ENCODE measurements at regions not wholly inside any gene's neighbourhood (a gene's known extent, or its start where the extent isn't known, plus 50 kb on each side); places are given as distances from the start of the nearest gene placed in this dataset.

DNA sequence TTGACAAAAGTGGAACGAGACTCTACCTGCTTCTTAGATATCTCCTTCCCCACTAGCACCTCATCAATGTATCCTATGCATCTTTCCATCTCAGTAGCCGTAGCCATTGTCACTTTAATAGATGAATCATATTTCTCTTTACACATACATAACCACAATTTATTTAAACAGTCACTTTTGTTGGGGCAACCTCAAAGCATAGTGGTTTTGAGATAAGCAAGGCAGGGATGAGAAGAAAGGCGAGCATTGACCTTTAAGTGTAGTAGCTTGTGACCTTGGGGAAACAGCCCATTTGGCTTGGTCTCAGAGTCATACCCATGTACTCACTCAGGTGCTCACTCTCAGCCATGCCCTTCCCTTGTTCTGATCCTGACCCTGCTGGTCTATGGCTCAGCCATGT lies 260.1 kb downstream of the C1orf94 start:
- TF ChIP-seq SPI1 (IDR thresholded peaks at IDR 0.05; ENCODE audit: low read depth, low read length) = no peak
- no peak for TF ChIP-seq POLR2AphosphoS5 (IDR thresholded peaks at IDR 0.05; ENCODE audit: low read depth, low read length)
- TF ChIP-seq TAF1 (IDR thresholded peaks at IDR 0.05; ENCODE audit: low read depth, low read length) = no peak
- TF ChIP-seq POLR2A (IDR thresholded peaks at IDR 0.05; ENCODE audit: low read depth, low read length) = no peak
- TF ChIP-seq PAX5 (IDR thresholded peaks at IDR 0.05; ENCODE audit: insufficient read depth, low read length, severe bottlenecking) = no peak
- TF ChIP-seq POU2F2 (IDR thresholded peaks at IDR 0.05; ENCODE audit: low read depth, low read length) = no peak

Data from GM12891 (cell line).